ENCODE measurements at regions not wholly inside any gene's neighbourhood (a gene's known extent, or its start where the extent isn't known, plus 50 kb on each side); places are given as distances from the start of the nearest gene placed in this dataset.

GRCh38 chr5:12952409-12952808 is 992.1 kb downstream of the DNAH5 start:
- TF ChIP-seq CTCF (IDR thresholded peaks at IDR 0.05; ENCODE audit: low read depth, low read length, poor library complexity, severe bottlenecking) (no peak), EZH2phosphoT487 (IDR thresholded peaks at IDR 0.05; ENCODE audit: borderline replicate concordance, low read length) (no peak)

Measured in DOHH2 (cell line).